Keratinocyte (primary cell): ENCODE measurements at regions not wholly inside any gene's neighbourhood (a gene's known extent, or its start where the extent isn't known, plus 50 kb on each side); places are given as distances from the start of the nearest gene placed in this dataset.

Source experiments
- DNase-seq: peaks from one replicate; pipeline ENCODE4 v3.0.0-alpha.2; 2011; ENCODE audit warnings: low read depth, missing footprints, low spot score
- FAIRE-seq: peaks from 2 replicates; lab custom pipeline; 2011; peaks lifted over from hg19 to GRCh38; lab: Jason Lieb, UNC
- H2AFZ ChIP-seq: 2 replicates; pipeline ENCODE4 v1.6.0; 2012; ENCODE audit warnings: low read length, control low read depth, inconsistent platforms; ENCODE audit not compliant: control insufficient read depth
- H3K27ac ChIP-seq: 2 replicates; pipeline ENCODE4 v1.5.1; 2011; ENCODE audit warnings: low read length; ENCODE audit not compliant: control insufficient read depth, insufficient read depth
- H3K27me3 ChIP-seq: 3 replicates; pipeline ENCODE4 v1.6.0; 2011; ENCODE audit warnings: low read length; ENCODE audit not compliant: control insufficient read depth, insufficient read depth; ENCODE audit errors: extremely low read depth
- H3K36me3 ChIP-seq, 2 experiments: 2 replicates in 1 of 2; 3 replicates in 1 of 2; pipeline ENCODE4 v1.5.1; 2011; ENCODE audit warnings: low read length in 2 of 2, mild to moderate bottlenecking in 1 of 2; ENCODE audit not compliant: control insufficient read depth in 2 of 2, insufficient read depth in 2 of 2; ENCODE audit errors: extremely low read depth in 1 of 2
- H3K4me1 ChIP-seq: 3 replicates; pipeline ENCODE4 v1.5.1; 2011; ENCODE audit warnings: low read length; ENCODE audit not compliant: control insufficient read depth, insufficient read depth; ENCODE audit errors: extremely low read depth
- H3K4me2 ChIP-seq: 3 replicates; pipeline ENCODE4 v1.6.0; 2011; ENCODE audit warnings: low read depth, low read length; ENCODE audit not compliant: control insufficient read depth, insufficient read depth; ENCODE audit errors: extremely low read depth
- H3K4me3 ChIP-seq, 3 experiments: fragments of 200-600 bp in 1 of 3; sonication (generic) in 1 of 3; 2 replicates in 2 of 3; 3 replicates in 1 of 3; pipeline ENCODE4 v1.5.1; 2011 to 2016; ENCODE audit warnings: low read length in 3 of 3, mild to moderate bottlenecking in 3 of 3, control low read depth in 2 of 3, inconsistent platforms in 1 of 3, low read depth in 1 of 3, mixed read lengths in 1 of 3, mixed run types in 1 of 3, moderate library complexity in 1 of 3; ENCODE audit not compliant: control insufficient read depth in 2 of 3, insufficient read depth in 2 of 3; ENCODE audit errors: extremely low read depth in 1 of 3
- H3K79me2 ChIP-seq: 2 replicates; pipeline ENCODE4 v1.6.0; 2012; ENCODE audit warnings: low read length; ENCODE audit not compliant: control insufficient read depth, insufficient read depth
- H3K9ac ChIP-seq: 3 replicates; pipeline ENCODE4 v1.6.0; 2011; ENCODE audit warnings: low read length; ENCODE audit not compliant: control insufficient read depth, insufficient read depth; ENCODE audit errors: extremely low read depth
- H3K9me1 ChIP-seq: 3 replicates; pipeline ENCODE4 v1.6.0; 2011; ENCODE audit warnings: low read length; ENCODE audit not compliant: control insufficient read depth, insufficient read depth; ENCODE audit errors: extremely low read depth
- H3K9me3 ChIP-seq: 2 replicates; pipeline ENCODE4 v1.5.1; 2012; ENCODE audit warnings: low read depth, low read length; ENCODE audit not compliant: control insufficient read depth
- H4K20me1 ChIP-seq: 3 replicates; pipeline ENCODE4 v1.6.0; 2011; ENCODE audit warnings: low read length; ENCODE audit not compliant: control insufficient read depth, insufficient read depth; ENCODE audit errors: extremely low read depth
- EZH2 ChIP-seq: IDR thresholded peaks from one replicate; pipeline ENCODE4 v1.6.1; 2012; ENCODE audit warnings: inconsistent platforms, mild to moderate bottlenecking, low read length, moderate library complexity
- dilution Hi-C: fragments of 300-500 bp; cut with MboI; formaldehyde crosslinking; loops from one replicate; pipeline ENCODE4 v1.7.0; 2020; ENCODE audit warnings: low sequenced_read_pairs; ENCODE audit not compliant: extremely low pct_ligation_motif_present
- TF ChIP-seq, protein P1 (sequence below), 3 experiments: IDR thresholded peaks in 1 of 3; conservative IDR thresholded peaks in 1 of 3; optimal IDR thresholded peaks in 1 of 3; 2 replicates in 2 of 3; 3 replicates in 1 of 3; pipeline versions ENCODE3 to v1.5.1; 2011; ENCODE audit warnings: low read length in 3 of 3, mild to moderate bottlenecking in 3 of 3, moderate library complexity in 2 of 3, control low read depth in 1 of 3, inconsistent platforms in 1 of 3; ENCODE audit not compliant: insufficient read depth in 2 of 3; ENCODE audit errors: extremely low read depth in 1 of 3

GRCh38 chr11:29026286-29026685, 918.1 kb downstream of the METTL15 start:
- Histone ChIP-seq H3K36me3 (no peaks in the 10 kb centered on the region), H3K4me1 (no peaks in the 10 kb centered on the region), H2AFZ (no peak overlapping the region), H3K79me2 (no peaks in the 10 kb centered on the region), H4K20me1 (no peaks in the 10 kb centered on the region), H3K4me3 (no peak overlapping the region), H3K4me2 (no peak overlapping the region), H3K9me3 (no peaks in the 10 kb centered on the region), H3K27me3 (no peaks in the 10 kb centered on the region), H3K27ac (no peak overlapping the region), H3K9ac (no peak overlapping the region), H3K9me1 (no peaks in the 10 kb centered on the region)
- TF ChIP-seq, protein P1, sequence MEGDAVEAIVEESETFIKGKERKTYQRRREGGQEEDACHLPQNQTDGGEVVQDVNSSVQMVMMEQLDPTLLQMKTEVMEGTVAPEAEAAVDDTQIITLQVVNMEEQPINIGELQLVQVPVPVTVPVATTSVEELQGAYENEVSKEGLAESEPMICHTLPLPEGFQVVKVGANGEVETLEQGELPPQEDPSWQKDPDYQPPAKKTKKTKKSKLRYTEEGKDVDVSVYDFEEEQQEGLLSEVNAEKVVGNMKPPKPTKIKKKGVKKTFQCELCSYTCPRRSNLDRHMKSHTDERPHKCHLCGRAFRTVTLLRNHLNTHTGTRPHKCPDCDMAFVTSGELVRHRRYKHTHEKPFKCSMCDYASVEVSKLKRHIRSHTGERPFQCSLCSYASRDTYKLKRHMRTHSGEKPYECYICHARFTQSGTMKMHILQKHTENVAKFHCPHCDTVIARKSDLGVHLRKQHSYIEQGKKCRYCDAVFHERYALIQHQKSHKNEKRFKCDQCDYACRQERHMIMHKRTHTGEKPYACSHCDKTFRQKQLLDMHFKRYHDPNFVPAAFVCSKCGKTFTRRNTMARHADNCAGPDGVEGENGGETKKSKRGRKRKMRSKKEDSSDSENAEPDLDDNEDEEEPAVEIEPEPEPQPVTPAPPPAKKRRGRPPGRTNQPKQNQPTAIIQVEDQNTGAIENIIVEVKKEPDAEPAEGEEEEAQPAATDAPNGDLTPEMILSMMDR (optimal IDR thresholded peaks at IDR 0.05 in 1 of 3, IDR thresholded peaks at IDR 0.05 in 1 of 3, conservative IDR thresholded peaks at IDR 0.05 in 1 of 3; ENCODE audit: extremely low read depth in 1 of 3, insufficient read depth in 2 of 3, low read length in 3 of 3): no peak
- no peak for TF ChIP-seq EZH2
- no peak for FAIRE-seq
- DNase-seq: no peak
- dilution Hi-C loops: no loop called here

- DNase-seq (no peak), FAIRE-seq (no peak)
- dilution Hi-C loops: no loop called here
- Histone ChIP-seq H3K4me3 (no peak overlapping the region), H3K36me3 (no peaks in the 10 kb centered on the region), H3K4me2 (no peak overlapping the region), H3K9me3 (no peaks in the 10 kb centered on the region), H2AFZ (no peak overlapping the region), H3K9me1 (no peaks in the 10 kb centered on the region), H3K4me1 (no peaks in the 10 kb centered on the region), H3K9ac (no peak overlapping the region), H3K27ac (no peak overlapping the region), H3K27me3 (no peaks in the 10 kb centered on the region), H4K20me1 (no peaks in the 10 kb centered on the region), H3K79me2 (no peaks in the 10 kb centered on the region)
- no peak for TF ChIP-seq EZH2
- TF ChIP-seq, protein P1 (optimal IDR thresholded peaks at IDR 0.05 in 1 of 3, IDR thresholded peaks at IDR 0.05 in 1 of 3, conservative IDR thresholded peaks at IDR 0.05 in 1 of 3; ENCODE audit: extremely low read depth in 1 of 3, insufficient read depth in 2 of 3, low read length in 3 of 3): no peak
Observed at GRCh38 chr11:29025001-29025400, 916.8 kb downstream of the METTL15 start.
